DND-41 (cell line): ENCODE measurements at regions not wholly inside any gene's neighbourhood (a gene's known extent, or its start where the extent isn't known, plus 50 kb on each side); places are given as distances from the start of the nearest gene placed in this dataset.

ENCODE experiments used
- EZH2 ChIP-seq: IDR thresholded peaks from 3 replicates; pipeline ENCODE4 v1.6.1; 2012; ENCODE audit warnings: borderline replicate concordance, low read depth, mild to moderate bottlenecking, moderate library complexity, low read length, inconsistent platforms; ENCODE audit not compliant: severe bottlenecking
- TF ChIP-seq, protein P1 (sequence below): IDR thresholded peaks from 2 replicates; pipeline ENCODE4 v1.5.1; 2012; ENCODE audit warnings: borderline replicate concordance, low read length, moderate library complexity, mild to moderate bottlenecking; ENCODE audit not compliant: poor library complexity, severe bottlenecking; ENCODE audit errors: extremely low read depth

DNA sequence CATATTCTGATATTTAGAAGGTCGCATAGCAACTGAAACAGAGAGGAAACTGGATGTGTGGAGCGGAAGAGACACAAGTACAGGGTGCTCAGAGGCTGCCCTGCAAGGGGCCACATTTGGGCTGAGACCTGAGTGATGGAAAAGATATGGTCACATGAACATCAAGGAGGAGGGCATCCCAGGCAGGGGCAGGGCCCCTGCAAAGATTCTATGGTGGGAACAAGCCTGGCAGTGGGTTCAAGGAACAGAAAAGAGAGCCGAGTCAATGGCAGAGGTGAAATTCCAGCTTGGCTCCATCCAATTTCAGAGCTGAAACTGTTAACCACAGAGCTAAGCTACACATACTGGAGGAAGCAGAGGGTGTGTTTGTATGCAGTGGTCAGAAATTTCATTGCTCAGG, 227.7 kb downstream of the PRDM2 start:
- TF ChIP-seq, protein P1, sequence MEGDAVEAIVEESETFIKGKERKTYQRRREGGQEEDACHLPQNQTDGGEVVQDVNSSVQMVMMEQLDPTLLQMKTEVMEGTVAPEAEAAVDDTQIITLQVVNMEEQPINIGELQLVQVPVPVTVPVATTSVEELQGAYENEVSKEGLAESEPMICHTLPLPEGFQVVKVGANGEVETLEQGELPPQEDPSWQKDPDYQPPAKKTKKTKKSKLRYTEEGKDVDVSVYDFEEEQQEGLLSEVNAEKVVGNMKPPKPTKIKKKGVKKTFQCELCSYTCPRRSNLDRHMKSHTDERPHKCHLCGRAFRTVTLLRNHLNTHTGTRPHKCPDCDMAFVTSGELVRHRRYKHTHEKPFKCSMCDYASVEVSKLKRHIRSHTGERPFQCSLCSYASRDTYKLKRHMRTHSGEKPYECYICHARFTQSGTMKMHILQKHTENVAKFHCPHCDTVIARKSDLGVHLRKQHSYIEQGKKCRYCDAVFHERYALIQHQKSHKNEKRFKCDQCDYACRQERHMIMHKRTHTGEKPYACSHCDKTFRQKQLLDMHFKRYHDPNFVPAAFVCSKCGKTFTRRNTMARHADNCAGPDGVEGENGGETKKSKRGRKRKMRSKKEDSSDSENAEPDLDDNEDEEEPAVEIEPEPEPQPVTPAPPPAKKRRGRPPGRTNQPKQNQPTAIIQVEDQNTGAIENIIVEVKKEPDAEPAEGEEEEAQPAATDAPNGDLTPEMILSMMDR = no peak
- no peak for TF ChIP-seq EZH2
